Adrenal gland (tissue), 5 donors: ENCODE measurements at regions not wholly inside any gene's neighbourhood (a gene's known extent, or its start where the extent isn't known, plus 50 kb on each side); places are given as distances from the start of the nearest gene placed in this dataset.

Experiments
- CTCF ChIP-seq, 6 experiments: fragments of 450-650 bp in 4 of 6; fragments of 200-600 bp in 2 of 6; sonication (generic) in 1 of 6; IDR thresholded peaks; 1 replicate in 5 of 6; 2 replicates in 1 of 6; pipeline versions ENCODE4 v1.5.1 to v1.8.0; 2016 to 2021; ENCODE audit warnings: antibody characterized with exemption in 6 of 6, mild to moderate bottlenecking in 2 of 6, moderate library complexity in 1 of 6
- POLR2A ChIP-seq, 2 donors: fragments of 450-650 bp; IDR thresholded peaks; one replicate each; pipeline ENCODE4 v1.6.1; 2017; ENCODE audit warnings: antibody characterized with exemption in 2 of 2, mild to moderate bottlenecking in 2 of 2, moderate library complexity in 1 of 2
- donor health status: DM: no; HTN: no; CAD: no.

- TF ChIP-seq POLR2A (IDR thresholded peaks at IDR 0.05) (no peak), CTCF (IDR thresholded peaks at IDR 0.05) (no peak)
These were observed 59.2 kb upstream of the SHISAL1 start for GRCh38 chr22:44371741-44372525.
